GM18507 (cell line): ENCODE measurements at regions not wholly inside any gene's neighbourhood (a gene's known extent, or its start where the extent isn't known, plus 50 kb on each side); places are given as distances from the start of the nearest gene placed in this dataset.

Source experiments
- DNase-seq: peaks from one replicate; pipeline ENCODE4 v3.0.0; 2011; ENCODE audit warnings: low read depth; ENCODE audit not compliant: insufficient read length; ENCODE audit errors: extremely low spot score
- FAIRE-seq: peaks from 2 replicates; lab custom pipeline; 2011; peaks lifted over from hg19 to GRCh38; lab: Jason Lieb, UNC

DNA sequence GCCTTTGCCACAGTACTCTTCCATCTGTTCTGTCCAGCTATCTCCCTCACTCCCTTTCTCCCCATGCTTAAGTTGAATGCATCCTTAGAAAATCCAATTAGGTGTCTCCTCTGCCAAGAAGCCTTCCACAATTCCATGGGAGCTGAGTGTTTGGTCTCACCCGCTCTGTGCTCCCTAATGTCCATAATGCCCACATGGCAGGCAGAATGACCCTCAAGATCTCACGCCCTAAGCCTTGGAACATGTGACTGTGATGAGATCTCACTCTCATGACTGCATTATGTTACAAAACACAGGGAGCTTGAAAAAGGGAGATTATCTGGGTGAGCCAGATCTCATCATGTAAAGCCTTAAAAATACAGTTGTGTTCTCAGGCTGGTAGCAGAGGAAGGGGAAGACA is 229.4 kb downstream of the OMA1 start:
- FAIRE-seq (no peak), DNase-seq (no peak)

DNA sequence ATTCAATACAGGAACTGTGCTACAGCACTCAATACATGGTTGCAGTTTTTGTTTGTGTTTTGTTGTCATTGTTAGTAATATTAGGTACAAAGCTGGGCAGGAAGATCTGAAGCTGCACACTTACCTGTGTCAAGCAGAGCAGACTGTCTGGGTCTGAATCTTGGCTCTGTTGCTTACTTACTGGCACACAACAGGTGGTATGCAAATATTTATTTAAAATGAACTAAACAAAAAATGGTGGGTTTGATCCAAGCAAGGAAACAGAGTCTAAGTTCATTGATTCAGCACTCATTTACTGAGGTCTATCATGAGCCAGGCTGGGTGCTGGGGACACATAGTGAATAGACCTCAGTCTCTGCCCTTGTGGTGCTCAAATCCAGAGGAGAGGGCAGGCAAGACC is 230.4 kb downstream of the OMA1 start:
- no peak for FAIRE-seq

DNA sequence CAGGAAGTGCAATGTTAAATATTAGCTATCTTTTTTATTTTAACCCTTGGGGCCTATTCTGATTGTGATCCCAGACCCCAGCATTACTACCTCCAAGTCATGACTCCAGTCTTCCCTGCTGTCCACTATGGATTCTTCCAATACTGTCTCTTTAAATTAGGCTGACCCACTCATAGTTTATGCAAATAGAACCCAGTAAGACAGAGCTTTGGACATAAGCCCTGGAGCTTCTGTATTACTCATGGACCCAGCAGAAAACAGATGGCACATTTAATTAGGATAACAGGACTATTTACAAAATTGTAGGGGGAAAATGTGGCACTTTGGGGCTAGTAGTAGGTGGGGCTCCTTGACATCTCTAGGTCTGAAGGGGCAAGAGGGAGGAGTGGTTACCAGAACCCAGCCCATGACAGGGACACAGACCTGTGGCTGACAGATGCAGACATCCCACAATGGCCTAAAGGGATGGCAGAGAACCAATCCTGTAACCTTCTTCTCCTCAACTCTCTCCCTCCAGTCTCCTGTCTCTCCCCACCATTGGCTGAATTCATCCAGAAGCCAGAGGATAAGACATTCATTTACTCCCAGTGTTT is 233.5 kb downstream of the OMA1 start:
- DNase-seq (no peak), FAIRE-seq (no peak)

More for the DNA sequence above, 230.4 kb downstream of the OMA1 start:
- DNase-seq: no peak

- DNase-seq (no peak), FAIRE-seq (no peak)
These were observed 234.1 kb downstream of the OMA1 start for GRCh38 chr1:58312461-58312860.

DNA sequence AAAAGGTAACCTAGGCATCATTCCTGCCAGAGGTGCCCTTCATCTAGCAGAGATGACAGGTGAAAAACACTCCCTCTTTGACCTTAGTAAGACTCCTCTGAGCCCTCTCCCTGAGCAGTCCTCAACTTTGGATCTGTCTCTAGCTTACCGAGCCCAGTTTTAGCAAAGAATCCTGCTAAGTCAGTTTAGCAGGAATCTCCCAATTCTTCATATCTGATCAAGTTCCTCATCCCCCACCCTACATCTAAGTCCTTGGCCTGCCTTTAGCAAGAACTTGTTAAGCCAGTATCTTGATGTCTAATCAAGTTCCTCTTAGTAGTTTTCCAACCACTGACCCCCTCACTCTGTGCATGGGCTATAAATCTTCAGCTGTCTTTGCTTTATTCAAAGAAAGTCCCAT is 235.6 kb downstream of the OMA1 start:
- FAIRE-seq (no peak), DNase-seq (no peak)

GRCh38 chr1:58310469-58310868 is 236.1 kb downstream of the OMA1 start:
- FAIRE-seq (no peak), DNase-seq (no peak)

GRCh38 chr1:58308206-58308605 is 238.3 kb downstream of the OMA1 start:
- DNase-seq (no peak), FAIRE-seq (no peak)

GRCh38 chr1:58307431-58307830 is 239.1 kb downstream of the OMA1 start:
- DNase-seq (no peak), FAIRE-seq (no peak)

- FAIRE-seq (no peak), DNase-seq (no peak)
These were observed 240.9 kb downstream of the OMA1 start for GRCh38 chr1:58305622-58306021.

DNA sequence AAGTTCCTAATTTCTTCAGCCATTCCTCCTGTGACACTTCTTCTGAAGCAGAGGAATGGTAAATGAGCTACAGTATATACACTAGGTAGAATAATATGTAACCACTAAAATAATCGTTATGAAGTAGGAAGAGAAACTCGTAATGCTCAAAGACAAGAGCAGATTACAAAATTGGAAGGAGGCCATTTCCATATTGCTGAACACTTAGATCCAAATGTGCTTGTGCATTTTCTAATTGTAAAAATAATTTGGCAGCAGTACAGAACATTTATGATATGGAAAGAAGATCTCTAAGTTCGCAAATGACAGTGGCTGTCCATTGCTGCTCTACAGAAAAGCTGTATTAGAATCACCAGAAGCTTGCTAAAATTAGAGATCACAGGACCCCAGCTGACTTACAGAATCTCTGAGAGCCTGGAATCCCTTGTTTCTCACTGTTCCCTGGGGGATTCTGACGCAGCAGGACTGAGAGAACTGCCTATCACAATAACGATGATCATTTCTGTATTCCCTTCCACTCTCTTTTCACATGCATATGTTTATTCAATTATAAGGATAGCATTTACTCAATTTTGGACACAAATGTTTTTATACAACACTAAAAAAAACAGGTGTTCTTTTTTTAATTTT is 242.1 kb downstream of the OMA1 start:
- DNase-seq (no peak), FAIRE-seq (no peak)

- FAIRE-seq: no peak
These were observed 242.7 kb downstream of the OMA1 start for GRCh38 chr1:58303841-58304240.

GRCh38 chr1:58293388-58293787 is 253.1 kb downstream of the OMA1 start:
- FAIRE-seq (no peak), DNase-seq (no peak)

More at GRCh38 chr1:58303841-58304240, 242.7 kb downstream of the OMA1 start:
- no peak for DNase-seq

- DNase-seq: no peak
- no peak for FAIRE-seq
These were observed 255.7 kb downstream of the OMA1 start for GRCh38 chr1:58290685-58291372.

GRCh38 chr1:58288624-58289142 is 257.8 kb downstream of the OMA1 start:
- DNase-seq: no peak
- no peak for FAIRE-seq

GRCh38 chr1:58287894-58288623 is 258.5 kb downstream of the OMA1 start:
- FAIRE-seq: no peak
- DNase-seq: no peak

DNA sequence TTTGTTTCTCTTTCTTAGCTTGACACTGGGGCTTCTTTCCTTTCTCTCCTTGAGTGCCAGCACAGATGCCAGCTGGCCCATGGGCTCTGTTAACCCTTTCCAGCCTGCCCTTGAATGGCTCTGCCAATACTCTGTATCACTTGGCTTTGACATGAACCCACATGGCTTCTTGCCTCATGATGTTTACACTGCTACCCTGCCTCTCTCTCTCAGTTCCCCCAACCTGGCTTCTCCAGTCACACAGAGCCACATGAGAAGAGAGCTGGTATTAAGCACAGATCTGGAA is 262.4 kb downstream of the OMA1 start:
- FAIRE-seq: no peak
- DNase-seq: no peak

DNA sequence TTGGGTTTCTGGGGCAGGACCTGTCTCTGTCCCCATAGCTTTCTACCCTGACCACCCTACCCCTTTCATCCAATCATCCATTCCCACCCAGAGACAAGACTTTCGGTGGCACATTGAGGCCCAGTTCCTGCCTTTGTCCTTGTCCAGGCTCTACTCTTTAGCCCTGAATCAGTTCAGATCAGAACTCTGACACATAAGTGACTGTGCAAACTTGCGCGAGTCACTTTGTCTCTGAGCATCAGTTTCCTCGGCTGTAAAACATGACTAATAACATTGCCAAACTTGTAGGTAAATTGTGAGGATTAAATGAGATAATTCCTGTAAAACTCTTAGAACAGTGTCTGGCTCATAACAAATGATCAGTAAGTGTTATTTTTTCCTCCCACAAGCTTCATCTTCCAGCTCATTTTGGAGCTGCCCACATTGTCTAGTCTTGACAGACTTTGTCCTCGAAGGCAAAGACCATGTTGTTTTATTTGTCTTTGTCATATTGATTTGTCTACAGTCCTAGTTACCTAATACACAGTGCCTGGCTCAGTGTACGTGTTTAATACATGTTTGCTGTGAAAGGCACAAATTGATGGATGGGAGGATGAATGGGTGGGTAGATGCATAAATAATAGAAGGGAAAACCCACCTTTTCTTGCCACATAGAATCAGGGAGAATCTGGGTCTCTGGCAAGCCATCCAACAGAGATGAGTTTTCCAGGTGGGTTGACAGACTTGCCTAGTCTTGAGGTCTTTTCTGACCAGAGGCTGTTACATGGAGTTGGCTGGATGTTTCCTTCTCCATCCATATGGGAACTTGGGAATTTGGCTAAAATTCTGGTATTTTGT is 262.9 kb downstream of the OMA1 start:
- no peak for FAIRE-seq
- DNase-seq: no peak

- DNase-seq (no peak), FAIRE-seq (no peak)
These were observed 263.7 kb downstream of the OMA1 start for GRCh38 chr1:58282623-58283387.

GRCh38 chr1:58266242-58266641 is 280.3 kb downstream of the OMA1 start:
- DNase-seq (no peak), FAIRE-seq (no peak)
